ENCODE measurements at regions not wholly inside any gene's neighbourhood (a gene's known extent, or its start where the extent isn't known, plus 50 kb on each side); places are given as distances from the start of the nearest gene placed in this dataset.
A peak's percentile ranks its signal among the peaks of the same experiment; 100 is the strongest.
"Not testable (repeated sequence)": the region's sequence is repeated elsewhere in the genome, so short reads cannot be mapped to it uniquely, and the experiment has no call there.

GRCh38 chr16:86229283-86229682, 281.0 kb upstream of the FOXF1 start:
- no peak for DNase-seq (ENCODE audit: low read depth, low spot score)

GRCh38 chr16:86229866-86230656, 280.3 kb upstream of the FOXF1 start:
- DNase-seq (ENCODE audit: low read depth, low spot score) = no peak

- no peak for DNase-seq (ENCODE audit: low read depth, low spot score)
Measured at GRCh38 chr16:86231321-86231995, 278.9 kb upstream of the FOXF1 start.

GRCh38 chr16:86231996-86232350, 278.4 kb upstream of the FOXF1 start:
- no peak for DNase-seq (ENCODE audit: low read depth, low spot score)

GRCh38 chr16:86232496-86232895, 277.8 kb upstream of the FOXF1 start:
- DNase-seq (ENCODE audit: low read depth, low spot score) = no peak

- not testable (repeated sequence) for DNase-seq (ENCODE audit: low read depth, low spot score)
Measured at GRCh38 chr16:86233506-86233905, 276.8 kb upstream of the FOXF1 start.

GRCh38 chr16:86239381-86239780, 270.9 kb upstream of the FOXF1 start:
- no peak for DNase-seq (ENCODE audit: low read depth, low spot score)

GRCh38 chr16:86240716-86241363, 269.5 kb upstream of the FOXF1 start:
- no peak for DNase-seq (ENCODE audit: low read depth, low spot score)

- no peak for DNase-seq (ENCODE audit: low read depth, low spot score)
Measured at GRCh38 chr16:86241681-86242080, 268.6 kb upstream of the FOXF1 start.

GRCh38 chr16:86242244-86243122, 267.8 kb upstream of the FOXF1 start:
- no peak for DNase-seq (ENCODE audit: low read depth, low spot score)

GRCh38 chr16:86243123-86243473, 267.2 kb upstream of the FOXF1 start:
- no peak for DNase-seq (ENCODE audit: low read depth, low spot score)

- DNase-seq (ENCODE audit: low read depth, low spot score) = no peak
Measured at GRCh38 chr16:86243571-86244154, 266.7 kb upstream of the FOXF1 start.

- no peak for DNase-seq (ENCODE audit: low read depth, low spot score)
Measured at GRCh38 chr16:86244158-86244557, 266.2 kb upstream of the FOXF1 start.

GRCh38 chr16:86244936-86245335, 265.4 kb upstream of the FOXF1 start:
- no peak for DNase-seq (ENCODE audit: low read depth, low spot score)

GRCh38 chr16:86245351-86245750, 265.0 kb upstream of the FOXF1 start:
- no peak for DNase-seq (ENCODE audit: low read depth, low spot score)

GRCh38 chr16:86245895-86246294, 264.4 kb upstream of the FOXF1 start:
- DNase-seq (ENCODE audit: low read depth, low spot score) = no peak

- no peak for DNase-seq (ENCODE audit: low read depth, low spot score)
Measured at GRCh38 chr16:86248310-86248905, 261.9 kb upstream of the FOXF1 start.

GRCh38 chr16:86249631-86250030, 260.7 kb upstream of the FOXF1 start:
- DNase-seq (ENCODE audit: low read depth, low spot score) = no peak

- DNase-seq (ENCODE audit: low read depth, low spot score) = no peak
Measured at GRCh38 chr16:86251682-86252081, 258.6 kb upstream of the FOXF1 start.

- DNase-seq (ENCODE audit: low read depth, low spot score) = peak; percentile 19
Measured at GRCh38 chr16:86252596-86252995, 257.7 kb upstream of the FOXF1 start.

GRCh38 chr16:86255966-86256365, 254.4 kb upstream of the FOXF1 start:
- no peak for DNase-seq (ENCODE audit: low read depth, low spot score)

All from astrocyte of the hippocampus (primary cell).